ENCODE measurements at regions not wholly inside any gene's neighbourhood (a gene's known extent, or its start where the extent isn't known, plus 50 kb on each side); places are given as distances from the start of the nearest gene placed in this dataset.

DNA sequence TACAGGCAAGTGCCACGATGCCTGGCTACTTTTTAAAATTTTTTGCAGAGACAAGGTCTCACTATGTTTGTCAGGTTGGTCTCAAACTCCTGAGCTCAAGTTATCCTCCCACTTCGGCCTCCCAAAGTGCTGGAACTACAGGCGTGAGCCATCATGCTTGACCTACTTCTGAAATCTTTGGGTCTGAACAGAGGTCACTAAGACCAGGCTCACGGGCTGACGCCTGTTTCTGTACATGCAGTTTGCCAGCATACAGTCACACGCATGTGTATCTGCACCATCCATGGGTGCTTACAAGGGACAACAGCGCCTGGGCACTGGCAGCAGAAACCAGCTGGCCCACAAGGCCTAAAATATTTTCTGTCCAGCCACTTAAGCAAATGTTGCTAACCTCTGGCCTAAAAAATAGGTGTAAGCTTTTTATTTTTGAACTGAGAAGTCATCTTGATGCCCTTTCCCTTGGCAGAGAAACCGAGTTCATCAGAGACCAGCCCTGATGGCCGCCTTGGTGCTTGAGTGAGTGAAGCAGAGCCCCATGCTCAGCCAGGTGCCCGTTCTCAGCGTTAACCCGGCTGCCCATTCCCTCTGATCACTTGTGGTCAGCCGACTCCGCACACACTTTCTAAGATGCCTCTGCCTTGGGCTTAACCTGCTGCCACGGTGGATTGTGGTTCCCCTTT is 425.2 kb downstream of the OCA2 start (continued):
- TF ChIP-seq, protein P1, sequence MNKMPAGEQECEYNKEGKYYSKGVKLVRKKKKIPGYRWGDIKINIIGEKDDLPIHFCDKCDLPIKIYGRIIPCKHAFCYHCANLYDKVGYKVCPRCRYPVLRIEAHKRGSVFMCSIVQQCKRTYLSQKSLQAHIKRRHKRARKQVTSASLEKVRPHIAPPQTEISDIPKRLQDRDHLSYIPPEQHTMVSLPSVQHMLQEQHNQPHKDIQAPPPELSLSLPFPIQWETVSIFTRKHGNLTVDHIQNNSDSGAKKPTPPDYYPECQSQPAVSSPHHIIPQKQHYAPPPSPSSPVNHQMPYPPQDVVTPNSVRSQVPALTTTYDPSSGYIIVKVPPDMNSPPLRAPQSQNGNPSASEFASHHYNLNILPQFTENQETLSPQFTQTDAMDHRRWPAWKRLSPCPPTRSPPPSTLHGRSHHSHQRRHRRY (tag by site-specific recombination; IDR thresholded peaks at IDR 0.05): no peak
- TF ChIP-seq ZNF529 (tag by site-specific recombination; IDR thresholded peaks at IDR 0.05; ENCODE audit: insufficient replicate concordance) (no peak), ZNF394 (tag by site-specific recombination; IDR thresholded peaks at IDR 0.05; ENCODE audit: borderline replicate concordance) (no peak), BCL11A (tag by site-specific recombination; IDR thresholded peaks at IDR 0.05; ENCODE audit: low read depth) (no peak), ZNF701 (tag by site-specific recombination; IDR thresholded peaks at IDR 0.05) (no peak)
- TF ChIP-seq, protein P2, sequence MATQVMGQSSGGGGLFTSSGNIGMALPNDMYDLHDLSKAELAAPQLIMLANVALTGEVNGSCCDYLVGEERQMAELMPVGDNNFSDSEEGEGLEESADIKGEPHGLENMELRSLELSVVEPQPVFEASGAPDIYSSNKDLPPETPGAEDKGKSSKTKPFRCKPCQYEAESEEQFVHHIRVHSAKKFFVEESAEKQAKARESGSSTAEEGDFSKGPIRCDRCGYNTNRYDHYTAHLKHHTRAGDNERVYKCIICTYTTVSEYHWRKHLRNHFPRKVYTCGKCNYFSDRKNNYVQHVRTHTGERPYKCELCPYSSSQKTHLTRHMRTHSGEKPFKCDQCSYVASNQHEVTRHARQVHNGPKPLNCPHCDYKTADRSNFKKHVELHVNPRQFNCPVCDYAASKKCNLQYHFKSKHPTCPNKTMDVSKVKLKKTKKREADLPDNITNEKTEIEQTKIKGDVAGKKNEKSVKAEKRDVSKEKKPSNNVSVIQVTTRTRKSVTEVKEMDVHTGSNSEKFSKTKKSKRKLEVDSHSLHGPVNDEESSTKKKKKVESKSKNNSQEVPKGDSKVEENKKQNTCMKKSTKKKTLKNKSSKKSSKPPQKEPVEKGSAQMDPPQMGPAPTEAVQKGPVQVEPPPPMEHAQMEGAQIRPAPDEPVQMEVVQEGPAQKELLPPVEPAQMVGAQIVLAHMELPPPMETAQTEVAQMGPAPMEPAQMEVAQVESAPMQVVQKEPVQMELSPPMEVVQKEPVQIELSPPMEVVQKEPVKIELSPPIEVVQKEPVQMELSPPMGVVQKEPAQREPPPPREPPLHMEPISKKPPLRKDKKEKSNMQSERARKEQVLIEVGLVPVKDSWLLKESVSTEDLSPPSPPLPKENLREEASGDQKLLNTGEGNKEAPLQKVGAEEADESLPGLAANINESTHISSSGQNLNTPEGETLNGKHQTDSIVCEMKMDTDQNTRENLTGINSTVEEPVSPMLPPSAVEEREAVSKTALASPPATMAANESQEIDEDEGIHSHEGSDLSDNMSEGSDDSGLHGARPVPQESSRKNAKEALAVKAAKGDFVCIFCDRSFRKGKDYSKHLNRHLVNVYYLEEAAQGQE (tag by site-specific recombination; IDR thresholded peaks at IDR 0.05): no peak

DNA sequence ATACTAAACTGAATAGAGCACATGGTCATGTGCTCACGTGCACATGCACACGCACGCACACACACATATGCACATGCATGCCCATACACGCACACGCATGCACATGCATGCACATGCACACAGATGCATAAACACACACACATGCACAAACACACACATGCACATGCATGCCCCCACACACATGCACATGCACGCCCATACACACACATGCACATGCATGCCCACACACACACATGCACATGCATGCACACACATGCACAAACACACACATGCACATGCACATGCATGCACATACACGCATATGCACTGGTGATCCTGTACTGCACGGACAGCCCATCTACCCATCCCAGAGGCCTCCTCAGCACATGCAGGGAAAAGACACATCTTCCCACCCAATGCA is 426.6 kb downstream of the OCA2 start:
- no peaks in the 10 kb centered on the region for H3K4me1 ChIP-seq (ENCODE audit: control insufficient read depth, insufficient read depth, low read length)
- TF ChIP-seq ZEB2 (tag by site-specific recombination; IDR thresholded peaks at IDR 0.05) (no peak), SCRT1 (tag by site-specific recombination; IDR thresholded peaks at IDR 0.05; ENCODE audit: borderline replicate concordance) (no peak), ZNF747 (tag by site-specific recombination; IDR thresholded peaks at IDR 0.05) (no peak), ZNF791 (tag by site-specific recombination; IDR thresholded peaks at IDR 0.05) (no peak), ZNF302 (tag by site-specific recombination; IDR thresholded peaks at IDR 0.05; ENCODE audit: low read depth) (no peak), ZNF830 (tag by site-specific recombination; IDR thresholded peaks at IDR 0.05; ENCODE audit: low read depth) (no peak), ZNF239 (tag by site-specific recombination; IDR thresholded peaks at IDR 0.05) (no peak), ZNF600 (tag by site-specific recombination; IDR thresholded peaks at IDR 0.05) (no peak), ZNF596 (tag by site-specific recombination; IDR thresholded peaks at IDR 0.05) (no peak)
- TF ChIP-seq, protein P3, sequence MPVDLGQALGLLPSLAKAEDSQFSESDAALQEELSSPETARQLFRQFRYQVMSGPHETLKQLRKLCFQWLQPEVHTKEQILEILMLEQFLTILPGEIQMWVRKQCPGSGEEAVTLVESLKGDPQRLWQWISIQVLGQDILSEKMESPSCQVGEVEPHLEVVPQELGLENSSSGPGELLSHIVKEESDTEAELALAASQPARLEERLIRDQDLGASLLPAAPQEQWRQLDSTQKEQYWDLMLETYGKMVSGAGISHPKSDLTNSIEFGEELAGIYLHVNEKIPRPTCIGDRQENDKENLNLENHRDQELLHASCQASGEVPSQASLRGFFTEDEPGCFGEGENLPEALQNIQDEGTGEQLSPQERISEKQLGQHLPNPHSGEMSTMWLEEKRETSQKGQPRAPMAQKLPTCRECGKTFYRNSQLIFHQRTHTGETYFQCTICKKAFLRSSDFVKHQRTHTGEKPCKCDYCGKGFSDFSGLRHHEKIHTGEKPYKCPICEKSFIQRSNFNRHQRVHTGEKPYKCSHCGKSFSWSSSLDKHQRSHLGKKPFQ (tag by site-specific recombination; IDR thresholded peaks at IDR 0.05): no peak
- TF ChIP-seq, protein P4, sequence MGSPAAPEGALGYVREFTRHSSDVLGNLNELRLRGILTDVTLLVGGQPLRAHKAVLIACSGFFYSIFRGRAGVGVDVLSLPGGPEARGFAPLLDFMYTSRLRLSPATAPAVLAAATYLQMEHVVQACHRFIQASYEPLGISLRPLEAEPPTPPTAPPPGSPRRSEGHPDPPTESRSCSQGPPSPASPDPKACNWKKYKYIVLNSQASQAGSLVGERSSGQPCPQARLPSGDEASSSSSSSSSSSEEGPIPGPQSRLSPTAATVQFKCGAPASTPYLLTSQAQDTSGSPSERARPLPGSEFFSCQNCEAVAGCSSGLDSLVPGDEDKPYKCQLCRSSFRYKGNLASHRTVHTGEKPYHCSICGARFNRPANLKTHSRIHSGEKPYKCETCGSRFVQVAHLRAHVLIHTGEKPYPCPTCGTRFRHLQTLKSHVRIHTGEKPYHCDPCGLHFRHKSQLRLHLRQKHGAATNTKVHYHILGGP (tag by site-specific recombination; IDR thresholded peaks at IDR 0.05): no peak
- TF ChIP-seq, protein P5, sequence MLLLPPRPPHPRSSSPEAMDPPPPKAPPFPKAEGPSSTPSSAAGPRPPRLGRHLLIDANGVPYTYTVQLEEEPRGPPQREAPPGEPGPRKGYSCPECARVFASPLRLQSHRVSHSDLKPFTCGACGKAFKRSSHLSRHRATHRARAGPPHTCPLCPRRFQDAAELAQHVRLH (tag by site-specific recombination; IDR thresholded peaks at IDR 0.05): no peak
- no peaks in the 10 kb centered on the region for H3K36me3 ChIP-seq (ENCODE audit: control insufficient read depth in 2 of 2, insufficient read depth in 1 of 2, low read length in 2 of 2)
- ChIA-PET CTCF (interaction anchor here (0.6 kb wide), 1 partner anchor 204 kb away, joined by 3 read pairs; no protein-coding TSS in a partner anchor), POLR2A (no interaction called here)
- no peak overlapping the region for H3K27ac ChIP-seq (ENCODE audit: extremely low read depth, low read depth, low read length)
- no peaks in the 10 kb centered on the region for H3K9me3 ChIP-seq (ENCODE audit: control insufficient read depth, insufficient read depth, low read depth, low read length)
- no peak overlapping the region for H3K4me3 ChIP-seq (ENCODE audit: low read depth, low read length)

All from HEK293 (cell line).